DND-41 (cell line): ENCODE measurements at regions not wholly inside any gene's neighbourhood (a gene's known extent, or its start where the extent isn't known, plus 50 kb on each side); places are given as distances from the start of the nearest gene placed in this dataset.

Source experiments
- ATAC-seq: fragments of 200-7000 bp; cut with Tn5 transposase; 3 replicates; pipeline ENCODE4 v1.9.1; 2021; ENCODE audit warnings: low read depth; ENCODE audit not compliant: insufficient read depth
- DNase-seq: peaks from one replicate; pipeline ENCODE4 v3.0.0-alpha.2; 2020
- H2AFZ ChIP-seq: 2 replicates; pipeline ENCODE4 v1.6.0; 2012; ENCODE audit warnings: low read depth, low read length
- H3K27ac ChIP-seq: 2 replicates; pipeline ENCODE4 v1.5.1; 2012; ENCODE audit warnings: low read length, inconsistent platforms
- H3K27me3 ChIP-seq: fragments of 200-600 bp; sonication (generic); 2 replicates; pipeline ENCODE4 v1.6.0; 2012; ENCODE audit warnings: low read length, mild to moderate bottlenecking, inconsistent platforms; ENCODE audit not compliant: insufficient read depth, poor library complexity
- H3K36me3 ChIP-seq: 2 replicates; pipeline ENCODE4 v1.5.1; 2012; ENCODE audit warnings: low read length, inconsistent platforms; ENCODE audit not compliant: insufficient read depth
- H3K4me1 ChIP-seq: 2 replicates; pipeline ENCODE4 v1.5.1; 2012; ENCODE audit warnings: mild to moderate bottlenecking, low read length; ENCODE audit not compliant: insufficient read depth
- H3K4me2 ChIP-seq: 2 replicates; pipeline ENCODE4 v1.6.0; 2012; ENCODE audit warnings: mild to moderate bottlenecking, moderate library complexity, low read length, inconsistent platforms; ENCODE audit not compliant: insufficient read depth
- H3K4me3 ChIP-seq, 2 experiments: fragments of 200-600 bp in 1 of 2; shearing (Covaris generic) in 1 of 2; 2 replicates each; pipeline ENCODE4 v1.5.1; 2012 to 2016; ENCODE audit warnings: inconsistent platforms in 2 of 2, low read length in 2 of 2, mild to moderate bottlenecking in 2 of 2, low read depth in 1 of 2, moderate library complexity in 1 of 2
- H3K79me2 ChIP-seq: 2 replicates; pipeline ENCODE4 v1.6.0; 2012; ENCODE audit warnings: low read length, inconsistent platforms; ENCODE audit not compliant: insufficient read depth
- H3K9ac ChIP-seq: 2 replicates; pipeline ENCODE4 v1.6.0; 2012; ENCODE audit warnings: low read depth, mild to moderate bottlenecking, inconsistent platforms, low read length, moderate library complexity
- H3K9me3 ChIP-seq: 2 replicates; pipeline ENCODE4 v1.5.1; 2012; ENCODE audit warnings: low read length, moderate library complexity, mild to moderate bottlenecking, inconsistent platforms; ENCODE audit not compliant: insufficient read depth, severe bottlenecking
- H4K20me1 ChIP-seq: 2 replicates; pipeline ENCODE4 v1.6.0; 2012; ENCODE audit warnings: low read length; ENCODE audit not compliant: insufficient read depth
- EZH2 ChIP-seq: IDR thresholded peaks from 3 replicates; pipeline ENCODE4 v1.6.1; 2012; ENCODE audit warnings: borderline replicate concordance, low read depth, mild to moderate bottlenecking, moderate library complexity, low read length, inconsistent platforms; ENCODE audit not compliant: severe bottlenecking
- TF ChIP-seq, protein P1 (sequence below): IDR thresholded peaks from 2 replicates; pipeline ENCODE4 v1.5.1; 2012; ENCODE audit warnings: borderline replicate concordance, low read length, moderate library complexity, mild to moderate bottlenecking; ENCODE audit not compliant: poor library complexity, severe bottlenecking; ENCODE audit errors: extremely low read depth

DNA sequence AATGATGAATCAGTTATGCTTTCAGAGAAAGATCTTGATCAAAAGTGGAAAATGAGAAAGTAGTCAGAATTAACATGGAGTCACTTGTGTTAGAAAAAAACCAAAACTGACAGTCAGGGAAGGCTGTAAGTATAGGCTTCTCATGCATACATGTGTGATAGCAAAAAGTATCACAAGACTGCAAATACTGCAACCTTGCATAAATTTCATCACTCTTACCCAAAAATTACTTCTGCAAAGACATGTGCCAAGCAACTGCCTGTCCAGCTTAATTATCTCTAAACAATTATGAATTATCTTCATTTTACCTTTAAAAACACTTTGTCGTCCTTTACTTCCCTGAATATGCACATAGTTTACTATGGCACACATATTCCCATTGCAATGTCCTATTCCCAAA lies 2466.4 kb upstream of the PCDH20 start:
- TF ChIP-seq, protein P1, sequence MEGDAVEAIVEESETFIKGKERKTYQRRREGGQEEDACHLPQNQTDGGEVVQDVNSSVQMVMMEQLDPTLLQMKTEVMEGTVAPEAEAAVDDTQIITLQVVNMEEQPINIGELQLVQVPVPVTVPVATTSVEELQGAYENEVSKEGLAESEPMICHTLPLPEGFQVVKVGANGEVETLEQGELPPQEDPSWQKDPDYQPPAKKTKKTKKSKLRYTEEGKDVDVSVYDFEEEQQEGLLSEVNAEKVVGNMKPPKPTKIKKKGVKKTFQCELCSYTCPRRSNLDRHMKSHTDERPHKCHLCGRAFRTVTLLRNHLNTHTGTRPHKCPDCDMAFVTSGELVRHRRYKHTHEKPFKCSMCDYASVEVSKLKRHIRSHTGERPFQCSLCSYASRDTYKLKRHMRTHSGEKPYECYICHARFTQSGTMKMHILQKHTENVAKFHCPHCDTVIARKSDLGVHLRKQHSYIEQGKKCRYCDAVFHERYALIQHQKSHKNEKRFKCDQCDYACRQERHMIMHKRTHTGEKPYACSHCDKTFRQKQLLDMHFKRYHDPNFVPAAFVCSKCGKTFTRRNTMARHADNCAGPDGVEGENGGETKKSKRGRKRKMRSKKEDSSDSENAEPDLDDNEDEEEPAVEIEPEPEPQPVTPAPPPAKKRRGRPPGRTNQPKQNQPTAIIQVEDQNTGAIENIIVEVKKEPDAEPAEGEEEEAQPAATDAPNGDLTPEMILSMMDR = no peak
- TF ChIP-seq EZH2 = no peak
- no peak for DNase-seq
- Histone ChIP-seq H3K79me2 (no peaks in the 10 kb centered on the region), H3K4me3 (no peak overlapping the region), H3K9ac (no peak overlapping the region), H3K9me3 (no peaks in the 10 kb centered on the region), H3K4me2 (no peak overlapping the region), H4K20me1 (no peaks in the 10 kb centered on the region), H3K27me3 (no peaks in the 10 kb centered on the region), H3K4me1 (no peaks in the 10 kb centered on the region), H2AFZ (no peak overlapping the region), H3K27ac (no peak overlapping the region), H3K36me3 (no peaks in the 10 kb centered on the region)
- no peak for ATAC-seq

DNA sequence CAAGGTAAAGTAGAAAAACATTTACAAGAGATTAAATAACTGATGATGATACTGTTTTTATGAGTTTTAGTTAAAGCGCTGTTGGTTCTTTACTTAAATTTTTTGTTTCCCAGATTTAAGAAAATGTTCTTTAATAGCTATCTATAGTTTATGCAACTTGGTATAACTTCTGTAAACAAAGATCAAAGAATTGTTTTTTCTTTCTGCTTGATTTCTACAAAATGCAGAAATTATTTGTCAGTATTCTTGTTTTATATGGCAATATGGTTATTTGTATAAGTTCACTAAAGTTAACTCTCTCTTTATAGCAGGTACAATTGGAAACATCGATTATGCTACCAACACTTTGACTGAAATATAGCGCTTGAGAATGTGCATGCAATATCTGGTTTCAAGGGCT lies 2465.1 kb upstream of the PCDH20 start:
- no peak for ATAC-seq
- no peaks in the 10 kb centered on the region for H3K27me3 ChIP-seq
- DNase-seq = no peak
- H3K4me1 ChIP-seq = no peaks in the 10 kb centered on the region
- no peak overlapping the region for H3K9ac ChIP-seq
- H4K20me1 ChIP-seq = no peaks in the 10 kb centered on the region
- no peak overlapping the region for H2AFZ ChIP-seq
- H3K79me2 ChIP-seq = no peaks in the 10 kb centered on the region
- no peak overlapping the region for H3K4me2 ChIP-seq
- H3K4me3 ChIP-seq = no peak overlapping the region
- H3K27ac ChIP-seq = no peak overlapping the region
- H3K9me3 ChIP-seq = no peaks in the 10 kb centered on the region
- TF ChIP-seq, protein P1 = no peak
- no peaks in the 10 kb centered on the region for H3K36me3 ChIP-seq

DNA sequence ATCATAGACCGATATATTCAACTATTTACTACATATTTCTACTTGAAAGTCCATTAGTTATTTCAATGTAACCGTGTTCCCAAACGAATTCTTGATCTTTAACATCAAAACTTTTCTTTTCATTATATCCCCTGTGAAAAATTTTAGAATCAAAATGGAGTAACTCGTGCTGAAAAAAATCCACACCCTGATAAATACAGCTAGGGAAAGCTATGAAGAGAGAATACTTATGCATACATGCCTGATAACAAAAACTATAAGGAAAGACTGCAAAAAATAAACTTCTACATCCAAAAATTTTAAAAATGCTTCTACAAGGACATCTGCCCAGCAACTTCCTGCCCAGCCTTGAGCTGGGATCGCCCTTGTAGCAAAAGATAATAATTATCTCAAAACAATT lies 2458.3 kb upstream of the PCDH20 start:
- no peaks in the 10 kb centered on the region for H3K4me1 ChIP-seq
- H2AFZ ChIP-seq = no peak overlapping the region
- ATAC-seq (no peak), DNase-seq (no peak)
- no peak overlapping the region for H3K4me3 ChIP-seq
- H3K36me3 ChIP-seq = no peaks in the 10 kb centered on the region
- no peak overlapping the region for H3K27ac ChIP-seq
- no peak overlapping the region for H3K9ac ChIP-seq
- no peaks in the 10 kb centered on the region for H3K79me2 ChIP-seq
- TF ChIP-seq EZH2 = no peak
- TF ChIP-seq, protein P1 = no peak
- H3K9me3 ChIP-seq = no peaks in the 10 kb centered on the region
- no peaks in the 10 kb centered on the region for H4K20me1 ChIP-seq
- H3K27me3 ChIP-seq = no peaks in the 10 kb centered on the region
- no peak overlapping the region for H3K4me2 ChIP-seq
